Loucy (cell line): ENCODE measurements at regions not wholly inside any gene's neighbourhood (a gene's known extent, or its start where the extent isn't known, plus 50 kb on each side); places are given as distances from the start of the nearest gene placed in this dataset.

Source experiments
- H2AFZ ChIP-seq: fragments of 200-600 bp; sonication (generic); 2 replicates; pipeline ENCODE4 v1.6.0; 2016; ENCODE audit warnings: antibody characterized with exemption, mild to moderate bottlenecking, low read length, moderate library complexity
- H3F3A ChIP-seq: fragments of 200-600 bp; 2 replicates; pipeline ENCODE4 v1.6.0; 2016; ENCODE audit warnings: antibody characterized with exemption, low read depth, mild to moderate bottlenecking
- H3K27me3 ChIP-seq: fragments of 200-600 bp; sonication (generic); 2 replicates; pipeline ENCODE4 v1.6.1; 2014; ENCODE audit warnings: low read length, mild to moderate bottlenecking; ENCODE audit not compliant: insufficient read depth, poor library complexity, severe bottlenecking
- H3K36me3 ChIP-seq: fragments of 200-600 bp; sonication (generic); 2 replicates; pipeline ENCODE4 v1.6.1; 2016; ENCODE audit warnings: low read length; ENCODE audit not compliant: insufficient read depth
- H3K4me1 ChIP-seq: fragments of 200-600 bp; sonication (generic); 2 replicates; pipeline ENCODE4 v1.5.1; 2014; ENCODE audit warnings: low read length, mild to moderate bottlenecking; ENCODE audit not compliant: insufficient read depth, poor library complexity, severe bottlenecking
- H3K4me2 ChIP-seq: fragments of 200-600 bp; sonication (generic); 2 replicates; pipeline ENCODE4 v1.6.0; 2014; ENCODE audit warnings: antibody characterized with exemption, low read length, low read depth, mild to moderate bottlenecking; ENCODE audit not compliant: poor library complexity, severe bottlenecking
- H3K4me3 ChIP-seq: fragments of 200-600 bp; sonication (generic); 2 replicates; pipeline ENCODE4 v1.5.1; 2014; ENCODE audit warnings: low read length, mild to moderate bottlenecking, mixed read lengths; ENCODE audit not compliant: poor library complexity, severe bottlenecking
- H3K79me2 ChIP-seq: fragments of 200-600 bp; sonication (generic); 2 replicates; pipeline ENCODE4 v1.6.1; 2014; ENCODE audit warnings: low read length; ENCODE audit not compliant: insufficient read depth
- H3K9ac ChIP-seq: fragments of 200-600 bp; sonication (generic); 2 replicates; pipeline ENCODE4 v1.6.0; 2014; ENCODE audit warnings: mild to moderate bottlenecking, low read depth, low read length, moderate library complexity; ENCODE audit not compliant: poor library complexity, severe bottlenecking
- H3K9me2 ChIP-seq: fragments of 200-600 bp; sonication (generic); replicated peaks from 2 replicates; pipeline ENCODE4 v1.6.1; 2016; ENCODE audit warnings: low read depth, low read length, mixed read lengths
- H3K9me3 ChIP-seq: fragments of 200-600 bp; sonication (generic); 2 replicates; pipeline ENCODE4 v1.6.1; 2014; ENCODE audit warnings: mild to moderate bottlenecking, antibody characterized with exemption, low read length, low read depth; ENCODE audit not compliant: insufficient read depth
- H4K20me1 ChIP-seq: fragments of 200-600 bp; sonication (generic); 2 replicates; pipeline ENCODE4 v1.6.0; 2014; ENCODE audit warnings: antibody characterized with exemption, low read length, mild to moderate bottlenecking; ENCODE audit not compliant: insufficient read depth, poor library complexity, severe bottlenecking
- EZH2phosphoT487 ChIP-seq: fragments of 200-600 bp; IDR thresholded peaks from 2 replicates; pipeline ENCODE4 v1.6.1; 2018; ENCODE audit warnings: antibody characterized with exemption, mild to moderate bottlenecking, moderate library complexity, borderline replicate concordance
- TF ChIP-seq, protein P1 (sequence below): fragments of 200-600 bp; sonication (generic); conservative IDR thresholded peaks from 2 replicates; pipeline ENCODE4 v1.5.1; 2014; ENCODE audit warnings: mild to moderate bottlenecking, antibody characterized with exemption, low read length

DNA sequence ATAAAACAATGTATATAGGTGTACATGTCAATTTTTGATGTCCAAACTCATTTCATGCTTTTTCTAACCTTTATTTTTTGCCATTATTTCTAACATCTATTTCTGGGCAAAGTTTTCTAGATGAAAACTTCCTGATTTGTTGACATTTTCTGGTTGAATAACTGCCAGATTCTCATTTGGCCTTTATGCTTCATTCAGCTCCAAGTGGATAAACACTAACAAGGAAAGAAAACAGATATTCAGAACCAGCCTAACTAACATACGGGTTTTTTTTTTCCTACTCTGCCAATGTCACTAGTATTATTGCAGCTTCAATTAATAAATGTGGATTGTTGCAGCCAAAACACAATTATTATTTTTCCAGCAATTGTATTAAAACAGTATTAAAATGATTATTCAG, 50.9 kb upstream of the RAP1GDS1 start:
- Histone ChIP-seq H3K4me1 (no peaks in the 10 kb centered on the region), H3K79me2 (no peaks in the 10 kb centered on the region), H2AFZ (no peak overlapping the region), H3F3A (no peaks in the 10 kb centered on the region), H3K9me2 (no peaks in the 10 kb centered on the region), H3K9ac (no peak overlapping the region), H4K20me1 (no peaks in the 10 kb centered on the region), H3K4me2 (no peak overlapping the region), H3K36me3 (no peaks in the 10 kb centered on the region), H3K4me3 (no peak overlapping the region), H3K27me3 (no peaks in the 10 kb centered on the region), H3K9me3 (no peaks in the 10 kb centered on the region)
- no peak for TF ChIP-seq EZH2phosphoT487
- TF ChIP-seq, protein P1, sequence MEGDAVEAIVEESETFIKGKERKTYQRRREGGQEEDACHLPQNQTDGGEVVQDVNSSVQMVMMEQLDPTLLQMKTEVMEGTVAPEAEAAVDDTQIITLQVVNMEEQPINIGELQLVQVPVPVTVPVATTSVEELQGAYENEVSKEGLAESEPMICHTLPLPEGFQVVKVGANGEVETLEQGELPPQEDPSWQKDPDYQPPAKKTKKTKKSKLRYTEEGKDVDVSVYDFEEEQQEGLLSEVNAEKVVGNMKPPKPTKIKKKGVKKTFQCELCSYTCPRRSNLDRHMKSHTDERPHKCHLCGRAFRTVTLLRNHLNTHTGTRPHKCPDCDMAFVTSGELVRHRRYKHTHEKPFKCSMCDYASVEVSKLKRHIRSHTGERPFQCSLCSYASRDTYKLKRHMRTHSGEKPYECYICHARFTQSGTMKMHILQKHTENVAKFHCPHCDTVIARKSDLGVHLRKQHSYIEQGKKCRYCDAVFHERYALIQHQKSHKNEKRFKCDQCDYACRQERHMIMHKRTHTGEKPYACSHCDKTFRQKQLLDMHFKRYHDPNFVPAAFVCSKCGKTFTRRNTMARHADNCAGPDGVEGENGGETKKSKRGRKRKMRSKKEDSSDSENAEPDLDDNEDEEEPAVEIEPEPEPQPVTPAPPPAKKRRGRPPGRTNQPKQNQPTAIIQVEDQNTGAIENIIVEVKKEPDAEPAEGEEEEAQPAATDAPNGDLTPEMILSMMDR, result no peak

DNA sequence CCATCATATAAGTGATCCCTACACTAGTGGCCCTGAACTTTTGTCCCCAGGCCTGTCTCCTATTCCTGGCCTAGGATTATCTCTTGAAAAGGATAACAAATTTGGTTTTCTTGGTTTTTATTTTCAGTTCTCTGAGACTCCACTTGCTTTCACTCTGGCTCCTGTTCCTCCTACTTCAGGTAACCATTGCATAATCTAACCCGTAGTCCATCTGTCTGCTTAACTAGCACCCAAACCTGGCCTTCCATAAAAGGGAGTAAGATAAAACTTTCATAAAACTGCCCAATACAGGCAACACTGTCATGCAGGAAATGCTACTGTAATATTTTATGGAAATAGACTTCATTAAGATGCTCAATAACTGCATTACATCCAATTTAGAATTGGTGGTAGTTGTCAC, 52.1 kb upstream of the RAP1GDS1 start:
- H3F3A ChIP-seq, result no peaks in the 10 kb centered on the region
- no peaks in the 10 kb centered on the region for H3K4me1 ChIP-seq
- TF ChIP-seq, protein P1, result no peak
- TF ChIP-seq EZH2phosphoT487, result no peak
- H3K4me2 ChIP-seq, result no peak overlapping the region
- no peaks in the 10 kb centered on the region for H3K79me2 ChIP-seq
- 0 out of 2 replicates have a peak overlapping the region, but pooled peaks have one; percentile 32 for H2AFZ ChIP-seq
- H4K20me1 ChIP-seq, result no peaks in the 10 kb centered on the region
- H3K9me2 ChIP-seq, result no peaks in the 10 kb centered on the region
- no peak overlapping the region for H3K4me3 ChIP-seq
- no peaks in the 10 kb centered on the region for H3K9me3 ChIP-seq
- no peak overlapping the region for H3K9ac ChIP-seq
- H3K27me3 ChIP-seq, result no peaks in the 10 kb centered on the region
- no peaks in the 10 kb centered on the region for H3K36me3 ChIP-seq

DNA sequence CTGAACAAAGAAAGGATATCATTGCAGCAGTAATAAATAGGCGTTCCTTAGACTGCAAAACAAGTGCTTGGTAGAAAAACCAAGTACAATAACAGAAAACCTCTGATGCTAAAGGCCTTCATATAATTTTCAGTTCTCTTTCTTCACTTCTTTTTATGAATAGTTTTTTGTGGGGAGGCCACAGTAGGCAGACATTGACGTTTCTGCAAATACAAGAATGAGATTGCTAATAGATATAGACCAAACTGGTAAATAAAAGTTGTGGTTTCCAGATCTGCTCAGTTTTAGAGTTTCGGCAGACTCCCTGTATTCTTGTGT, 57.0 kb upstream of the RAP1GDS1 start:
- H3K27me3 ChIP-seq, result no peaks in the 10 kb centered on the region
- H3K4me3 ChIP-seq, result no peak overlapping the region
- no peaks in the 10 kb centered on the region for H3K36me3 ChIP-seq
- TF ChIP-seq EZH2phosphoT487, result no peak
- TF ChIP-seq, protein P1, result no peak
- H3K9me2 ChIP-seq, result no peaks in the 10 kb centered on the region
- no peak overlapping the region for H3K9ac ChIP-seq
- H3K4me1 ChIP-seq, result no peaks in the 10 kb centered on the region
- no peaks in the 10 kb centered on the region for H3F3A ChIP-seq
- H3K79me2 ChIP-seq, result no peaks in the 10 kb centered on the region
- no peak overlapping the region for H2AFZ ChIP-seq
- no peaks in the 10 kb centered on the region for H4K20me1 ChIP-seq
- H3K4me2 ChIP-seq, result no peak overlapping the region
- peaks cover 5% of the 10 kb centered on the region; the same call in 1 of the 2 replicates for H3K9me3 ChIP-seq
